GM21786 (cell line): ENCODE measurements at regions not wholly inside any gene's neighbourhood (a gene's known extent, or its start where the extent isn't known, plus 50 kb on each side); places are given as distances from the start of the nearest gene placed in this dataset.

Source experiments
- ATAC-seq: cut with Tn5 transposase; IDR thresholded peaks from one replicate; pipeline ENCODE4 v1.9.1; 2021; ENCODE audit not compliant: unreplicated experiment

DNA sequence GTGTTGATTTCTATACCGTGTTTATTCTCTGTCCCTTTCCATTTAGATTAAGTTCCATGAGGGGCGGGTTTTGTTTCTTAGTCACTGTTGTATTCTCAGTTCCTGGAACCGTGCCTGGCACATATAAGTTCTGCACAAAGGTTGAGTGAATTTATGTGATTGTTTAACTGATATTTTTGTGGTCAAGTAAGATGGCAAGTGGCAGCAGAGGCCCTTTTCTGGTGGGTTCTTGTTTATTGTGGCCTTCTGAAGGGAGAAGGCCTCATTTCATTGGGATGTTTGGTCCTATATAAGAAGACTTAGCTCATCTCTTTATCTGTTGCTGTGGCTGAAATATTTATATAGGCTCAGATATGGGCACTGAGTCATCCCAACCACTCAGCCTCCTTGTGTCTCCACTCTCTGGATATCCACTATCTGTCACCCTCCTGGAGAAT lies 262.5 kb downstream of the PSAT1 start:
- ATAC-seq = no peak

DNA sequence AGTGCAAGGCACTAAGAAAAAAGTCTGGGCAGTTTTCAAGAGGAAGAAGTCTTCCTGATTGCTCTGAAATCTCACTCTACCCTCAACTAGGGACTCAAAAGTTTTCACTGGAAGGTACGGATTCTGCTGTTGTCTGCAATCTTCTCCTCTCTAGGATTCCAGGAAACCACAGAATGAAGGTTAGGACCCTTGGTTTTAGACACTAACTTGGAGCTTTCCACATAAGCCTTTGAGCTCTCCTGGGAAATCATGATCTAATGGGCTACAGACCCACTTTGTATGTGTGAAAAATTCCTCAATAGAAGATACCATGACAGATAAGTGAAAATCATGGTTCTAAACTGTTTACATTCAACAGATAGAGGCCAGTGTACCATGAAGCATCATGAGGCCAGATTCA lies 265.1 kb downstream of the PSAT1 start:
- ATAC-seq = no peak

DNA sequence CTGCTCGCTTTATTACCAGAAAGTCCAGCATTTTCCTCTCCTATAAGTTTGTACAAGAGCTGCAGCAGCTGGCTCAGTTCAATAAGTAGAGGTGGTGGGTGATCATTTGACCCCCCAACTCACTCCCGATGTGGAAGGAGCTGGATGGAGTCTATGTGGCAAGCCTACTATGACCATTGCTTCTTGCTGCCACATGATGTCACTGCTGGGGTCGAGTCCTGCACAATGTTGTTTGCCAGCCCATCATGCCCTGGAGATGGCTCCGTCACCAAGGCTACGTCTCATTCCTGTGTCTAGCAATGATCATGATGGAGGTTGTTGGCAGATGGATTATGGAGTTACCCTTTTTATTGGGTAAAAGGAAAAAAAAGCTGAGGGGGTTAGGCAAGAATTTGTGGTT lies 266.3 kb downstream of the PSAT1 start:
- no peak for ATAC-seq

DNA sequence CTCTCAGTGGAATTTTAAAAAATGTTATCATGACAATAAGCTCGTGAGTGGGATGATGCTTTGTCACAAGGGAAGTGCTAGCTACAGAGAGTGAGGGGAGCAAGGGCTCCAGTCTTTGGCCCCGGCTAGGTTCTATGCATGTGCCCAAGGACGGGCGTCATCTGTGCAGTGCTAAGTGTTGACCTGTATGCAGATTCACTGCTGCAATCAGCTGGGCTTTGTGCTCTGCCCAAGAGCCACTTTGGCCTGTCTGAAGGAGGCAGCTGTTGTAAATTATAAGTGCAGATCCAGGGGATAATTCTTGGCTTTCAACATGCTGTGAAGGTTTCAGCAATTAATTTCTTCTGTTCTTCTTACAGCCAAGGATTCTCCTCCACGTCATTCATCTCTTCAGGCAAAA lies 268.6 kb downstream of the PSAT1 start:
- ATAC-seq = no peak

DNA sequence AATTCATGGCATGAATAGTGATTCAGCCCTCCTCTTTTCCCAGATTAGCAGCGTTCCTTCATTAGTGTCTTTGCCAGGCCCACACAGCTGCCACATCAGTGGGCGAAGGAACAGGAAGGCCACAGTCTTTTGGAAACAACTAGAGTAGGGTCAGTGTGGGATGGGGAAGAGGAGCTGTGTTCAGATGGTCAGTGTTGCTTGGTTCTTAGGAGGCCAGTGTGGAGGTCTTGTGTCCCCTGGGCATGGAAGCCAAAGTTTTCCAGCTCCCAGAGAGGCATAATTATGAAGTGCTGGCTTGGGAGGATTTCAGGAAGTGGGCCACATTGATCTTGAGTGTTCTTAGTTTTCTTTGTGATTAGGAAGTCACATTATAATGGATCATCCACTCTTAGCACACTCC lies 269.6 kb downstream of the PSAT1 start:
- no peak for ATAC-seq

DNA sequence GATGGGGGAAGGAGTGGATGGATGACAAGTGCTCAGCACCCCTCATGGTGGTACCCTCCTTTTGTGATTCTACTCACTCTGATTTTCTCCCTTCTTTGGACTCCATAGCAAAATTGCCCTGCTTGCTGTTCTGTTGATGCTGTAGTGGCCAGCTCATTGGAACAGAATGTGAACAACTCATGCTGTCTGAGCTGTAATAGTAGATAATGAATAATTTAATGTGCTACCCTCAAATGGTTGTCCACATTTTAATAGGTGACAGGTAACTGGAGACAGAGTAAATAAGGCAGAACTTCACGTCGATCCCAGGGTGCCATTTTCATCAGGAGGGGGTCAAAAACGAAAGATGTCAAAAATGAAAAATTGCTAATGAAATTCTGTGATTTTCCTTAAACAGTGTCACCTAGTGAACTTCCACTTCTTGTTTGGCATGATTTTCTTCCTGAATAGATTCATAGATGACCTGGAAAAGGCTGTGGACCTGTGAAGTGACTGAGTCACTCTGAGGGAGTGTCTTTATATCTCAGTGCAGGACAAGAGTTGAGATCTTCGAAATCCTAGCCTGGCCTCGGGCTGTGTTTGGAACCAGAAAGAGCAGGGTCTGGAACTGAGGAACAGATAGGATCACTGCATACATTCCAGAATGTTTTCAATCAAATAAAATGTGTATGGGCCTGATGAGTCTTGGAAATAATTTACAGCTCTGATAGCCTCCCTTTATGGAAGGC lies 270.2 kb downstream of the PSAT1 start:
- ATAC-seq = no peak

DNA sequence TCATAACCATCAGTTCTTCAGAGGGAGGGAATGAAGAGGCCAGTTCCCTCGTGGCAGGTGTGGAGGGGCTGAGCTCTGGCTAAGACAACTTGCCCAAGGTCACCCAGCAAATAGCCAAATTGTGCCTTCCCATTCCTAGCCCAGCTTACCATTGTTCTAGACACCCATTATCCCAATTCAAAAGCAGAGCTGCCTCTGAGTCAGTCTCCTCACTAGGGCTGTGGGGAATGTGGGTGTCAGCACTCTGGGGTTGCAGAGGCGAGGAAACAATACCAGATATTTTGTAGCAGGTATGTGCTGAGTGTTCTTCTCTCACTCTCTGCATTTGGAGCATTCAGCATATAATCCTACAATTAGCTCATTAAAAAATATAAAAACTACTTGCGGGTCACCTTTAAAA lies 270.8 kb downstream of the PSAT1 start:
- no peak for ATAC-seq

DNA sequence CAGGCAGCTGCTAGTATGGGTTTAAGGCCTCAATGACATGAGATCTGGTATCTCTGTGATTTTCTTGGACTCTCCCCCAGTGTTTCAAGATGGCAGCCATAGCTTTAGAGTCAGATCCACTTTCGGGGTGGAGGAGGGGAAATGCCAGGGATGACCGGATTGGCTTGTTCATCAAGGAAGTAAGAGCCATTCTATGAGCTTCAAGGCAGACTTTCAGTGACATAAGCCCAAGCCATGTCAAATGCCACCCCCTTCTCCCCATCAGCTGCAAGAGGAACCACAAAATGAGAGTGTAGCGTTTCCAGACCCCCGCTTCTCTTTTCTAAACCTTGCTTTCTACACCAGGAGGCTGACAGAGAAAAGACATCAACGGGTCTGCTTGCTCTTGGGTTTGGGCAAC lies 271.8 kb downstream of the PSAT1 start:
- ATAC-seq = no peak

DNA sequence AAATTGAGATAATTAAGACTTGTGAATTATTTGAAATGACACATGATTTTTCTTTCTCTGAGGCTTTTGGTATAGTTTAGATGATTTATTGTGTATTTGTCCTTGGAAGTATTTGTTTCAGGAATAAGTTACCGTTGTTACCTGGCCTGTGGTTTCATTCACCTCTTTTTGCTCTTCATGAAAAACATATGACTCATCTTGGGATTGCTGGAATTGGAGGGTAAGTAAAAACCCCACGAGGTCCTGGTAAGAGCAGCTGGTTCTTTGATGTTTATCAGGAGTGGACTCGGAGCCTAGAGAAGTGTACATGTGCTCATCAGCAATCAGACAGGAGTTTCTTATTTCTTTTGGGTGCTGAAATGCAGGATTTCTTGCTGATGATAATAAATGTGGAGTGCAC lies 275.3 kb downstream of the PSAT1 start:
- no peak for ATAC-seq

DNA sequence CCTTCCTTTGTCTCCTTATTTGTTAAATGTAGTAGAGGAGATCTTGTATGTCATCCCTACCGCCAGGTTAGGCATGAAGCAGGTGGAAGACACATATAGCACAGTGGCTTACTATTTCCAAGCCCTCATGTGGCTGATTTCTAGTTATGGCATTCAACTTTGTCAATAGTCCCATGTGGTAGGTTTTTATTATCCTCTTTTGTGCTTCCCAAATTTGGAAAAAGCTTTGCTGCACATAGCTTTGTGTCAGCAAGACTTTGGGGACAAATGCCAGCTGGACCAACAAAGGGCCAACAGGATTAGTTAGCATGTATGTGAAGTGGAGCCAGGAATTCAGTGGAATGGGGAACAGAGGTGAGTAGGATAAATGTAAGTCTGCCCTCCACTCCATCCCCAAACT lies 276.3 kb downstream of the PSAT1 start:
- no peak for ATAC-seq

DNA sequence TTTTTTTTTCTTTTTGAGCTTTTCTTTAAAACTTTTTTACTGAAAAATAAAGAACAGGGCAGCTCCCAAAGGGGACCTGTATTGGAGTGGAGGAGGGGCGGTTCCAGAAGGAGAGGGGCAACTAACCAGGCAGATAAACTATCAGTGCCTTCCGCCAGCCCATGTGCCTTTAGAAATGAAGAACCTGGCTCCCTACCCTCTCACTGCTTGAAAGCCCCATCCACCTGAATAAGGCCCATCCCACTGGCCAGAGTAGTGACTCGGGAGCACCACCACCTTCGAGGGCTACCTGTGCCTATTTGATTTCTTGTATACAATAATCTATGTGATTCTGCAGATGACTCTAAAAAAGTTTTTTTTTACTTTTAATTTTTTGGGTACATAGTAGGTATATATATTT lies 276.7 kb downstream of the PSAT1 start:
- ATAC-seq = no peak

DNA sequence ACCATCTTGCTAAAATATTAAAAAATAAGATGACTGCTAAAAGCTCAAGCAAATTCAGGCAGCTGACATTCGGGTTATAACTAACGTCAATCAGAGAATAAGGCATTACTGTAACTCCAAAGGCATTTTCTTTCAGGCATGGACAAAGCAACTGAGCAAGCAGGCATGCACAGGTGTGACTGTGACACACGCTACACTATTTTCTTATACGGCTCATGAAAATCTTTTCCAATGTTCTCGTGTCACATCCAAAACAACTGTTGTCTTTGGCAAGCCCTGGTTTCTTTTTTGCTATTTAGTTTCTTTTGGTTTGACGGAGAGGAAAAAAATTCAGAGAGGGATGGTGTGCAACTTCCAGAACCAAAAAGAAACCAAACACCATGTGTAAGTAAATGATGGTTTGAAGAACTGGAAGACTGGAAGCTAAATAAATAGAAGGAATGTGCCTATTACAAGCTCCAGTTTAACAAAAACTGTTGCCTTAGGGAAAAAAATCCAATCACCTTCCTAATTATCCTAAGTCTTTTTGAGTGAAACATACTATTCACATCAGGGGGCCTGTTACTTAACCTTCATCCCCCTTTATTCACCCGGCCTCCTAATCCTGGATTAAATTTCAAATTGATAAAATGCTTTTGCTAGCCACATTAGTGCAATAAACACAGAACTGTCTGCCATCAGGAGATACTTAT lies 277.6 kb downstream of the PSAT1 start:
- ATAC-seq = no peak

DNA sequence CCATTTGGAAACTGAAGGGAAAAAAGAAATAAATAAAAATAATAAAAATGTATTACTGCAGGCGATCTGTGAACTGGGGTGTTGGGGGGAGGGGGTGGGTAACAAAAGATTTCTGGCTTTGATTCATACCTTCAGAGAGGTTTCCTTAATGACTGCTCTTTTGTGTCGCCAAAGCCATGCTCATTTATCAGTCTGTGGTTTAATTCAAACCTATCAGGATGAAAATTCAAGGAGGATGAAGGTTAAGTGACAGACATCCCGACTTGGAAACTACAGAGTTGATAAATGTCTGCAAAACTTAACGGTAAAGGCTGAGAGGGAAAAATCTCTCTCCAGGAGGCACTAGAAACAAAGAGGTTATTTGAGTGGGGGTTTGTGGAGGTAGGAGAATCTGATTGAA lies 278.2 kb downstream of the PSAT1 start:
- no peak for ATAC-seq

DNA sequence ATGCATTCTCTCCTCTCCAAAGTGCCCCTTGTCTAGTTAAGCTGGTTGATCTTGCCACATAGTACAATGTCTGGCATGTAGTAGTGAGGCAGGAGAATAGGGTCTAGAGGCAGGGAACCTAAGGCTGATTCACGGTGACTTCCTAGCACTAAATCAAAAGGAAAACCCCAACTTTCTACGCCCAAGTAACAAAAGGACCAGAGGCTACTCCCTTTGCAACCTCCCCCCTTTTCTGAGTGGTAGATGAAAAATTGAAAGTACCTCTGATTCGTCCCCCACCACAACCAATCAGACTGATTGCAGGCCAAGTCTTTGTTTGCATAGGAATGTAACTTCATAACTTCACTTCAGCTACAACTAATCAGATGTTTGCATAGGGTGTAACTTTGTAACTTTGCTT lies 278.8 kb downstream of the PSAT1 start:
- no peak for ATAC-seq

DNA sequence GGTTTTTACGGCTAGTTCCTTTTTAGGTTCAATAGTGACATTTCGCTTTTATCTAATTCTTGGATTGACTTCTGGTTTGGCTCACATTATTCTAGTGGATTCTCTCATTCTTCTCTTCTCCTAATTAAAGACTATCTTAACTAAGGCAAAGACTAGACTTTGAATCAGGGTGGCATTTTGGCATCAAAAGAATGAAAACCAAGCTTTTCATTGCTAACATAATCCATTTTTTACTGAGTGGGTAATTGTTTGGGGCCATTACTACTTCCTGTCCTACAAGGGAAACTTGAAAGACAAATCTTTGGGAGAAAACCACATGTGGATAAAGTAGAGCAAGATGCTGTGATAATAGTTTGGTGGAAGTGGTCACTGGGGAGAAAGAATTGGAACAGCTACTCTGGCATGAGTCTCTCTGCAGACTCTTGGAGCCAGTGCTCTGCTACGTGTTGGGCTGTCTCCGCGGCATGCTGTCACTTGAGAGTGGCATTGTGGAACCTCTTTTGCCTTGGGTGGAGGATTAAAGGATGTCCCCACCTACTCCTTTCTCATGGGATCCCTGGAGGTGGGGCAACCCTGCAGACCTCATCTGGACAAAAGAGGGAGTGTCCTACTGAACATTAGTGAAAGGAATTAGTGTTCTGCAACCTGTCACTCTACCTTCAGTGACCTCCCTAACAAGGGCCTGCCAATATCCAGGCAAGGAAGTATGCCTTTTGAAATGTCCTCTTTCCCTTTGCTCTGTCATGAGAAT lies 280.4 kb downstream of the PSAT1 start:
- ATAC-seq = no peak

DNA sequence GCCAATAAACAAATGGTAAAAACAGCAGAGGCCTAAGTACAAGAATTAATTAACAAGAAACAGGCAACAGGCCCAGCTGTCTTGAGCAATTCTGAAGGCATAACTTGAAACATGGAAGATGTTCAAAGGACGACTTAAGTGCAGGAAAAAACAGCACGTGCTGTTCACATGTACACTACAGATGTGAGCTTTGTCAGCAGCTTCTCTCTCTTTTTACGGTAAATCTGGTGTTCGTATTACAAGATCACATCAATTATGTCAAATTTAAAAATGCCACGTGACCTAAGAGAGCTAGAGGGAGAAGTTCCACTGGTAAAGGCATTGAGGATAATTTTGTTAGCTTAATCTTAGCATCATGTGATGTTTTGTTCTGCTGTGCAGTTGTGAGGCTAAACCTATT lies 281.1 kb downstream of the PSAT1 start:
- no peak for ATAC-seq

DNA sequence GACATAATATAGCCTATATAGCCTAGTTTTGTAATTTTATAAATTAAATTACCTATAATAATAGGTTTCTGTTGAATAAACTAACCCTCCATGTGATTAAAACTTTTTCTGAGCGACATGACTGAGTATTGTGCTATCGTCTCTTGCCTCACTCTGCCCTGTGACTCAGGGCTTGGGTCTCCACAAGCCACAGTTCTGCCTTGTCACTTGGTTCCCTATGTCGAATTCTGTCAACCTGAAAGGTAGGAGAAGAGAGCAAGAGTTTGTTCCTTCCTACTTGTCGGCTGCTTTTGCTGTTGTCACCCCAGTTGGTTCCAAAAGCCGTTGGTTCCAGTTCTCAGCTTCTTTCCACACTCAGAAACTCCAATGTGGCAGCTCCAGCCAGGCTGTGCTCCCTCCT lies 285.9 kb downstream of the PSAT1 start:
- no peak for ATAC-seq

DNA sequence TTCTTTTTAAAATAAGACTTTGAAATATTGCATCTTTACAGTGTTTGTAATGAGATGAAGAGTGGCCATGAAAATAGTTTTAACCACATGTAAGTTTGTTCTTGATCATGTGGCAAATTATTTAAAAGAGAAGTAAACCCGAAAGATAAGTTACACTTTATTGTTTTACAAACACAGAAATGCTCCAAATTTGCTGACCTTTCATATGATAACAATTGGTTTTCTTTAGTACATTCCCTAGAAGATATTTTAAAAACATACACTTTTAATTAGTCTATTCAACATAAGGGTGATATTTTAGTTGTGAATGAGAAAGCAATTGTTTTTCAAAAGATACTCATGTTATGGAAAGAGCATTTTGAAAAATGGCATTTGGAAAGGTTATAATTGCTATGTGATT lies 287.7 kb downstream of the PSAT1 start:
- no peak for ATAC-seq

DNA sequence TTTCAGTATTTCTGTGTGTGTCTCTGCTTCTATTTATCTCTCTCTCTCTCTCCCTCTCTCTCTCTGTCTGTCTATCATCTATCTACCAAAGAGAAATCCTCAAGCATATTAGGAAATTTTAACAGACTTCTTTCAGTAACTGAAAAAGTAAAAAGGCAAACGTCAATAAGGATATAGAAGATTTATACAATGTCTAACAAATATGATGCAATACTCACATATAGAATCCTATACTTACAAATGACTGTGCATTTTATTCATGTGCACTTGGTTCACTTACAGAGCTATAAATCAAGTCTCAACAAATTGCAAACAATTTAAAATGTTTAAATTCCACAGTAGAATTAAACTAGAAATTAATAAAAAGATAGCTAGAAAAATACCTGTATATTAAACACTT lies 289.0 kb downstream of the PSAT1 start:
- ATAC-seq = no peak

DNA sequence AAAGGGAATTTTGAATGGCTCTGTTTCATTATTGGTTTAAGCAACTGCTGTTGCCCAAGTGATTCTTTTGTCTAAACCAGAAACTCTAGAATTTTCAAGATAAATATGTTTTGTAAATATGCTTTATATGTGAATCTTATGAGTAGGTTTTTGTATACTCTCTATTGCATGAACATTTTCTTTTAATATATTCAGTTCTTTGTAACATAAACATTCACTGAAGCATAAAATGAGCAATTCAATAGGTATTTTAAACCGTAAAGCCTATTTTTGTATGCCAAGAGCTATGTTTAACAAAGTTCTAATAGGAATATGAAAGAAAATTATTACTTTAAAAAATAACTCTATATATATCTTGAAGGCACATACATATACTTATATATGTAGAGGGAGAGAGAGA lies 293.1 kb downstream of the PSAT1 start:
- ATAC-seq = no peak

DNA sequence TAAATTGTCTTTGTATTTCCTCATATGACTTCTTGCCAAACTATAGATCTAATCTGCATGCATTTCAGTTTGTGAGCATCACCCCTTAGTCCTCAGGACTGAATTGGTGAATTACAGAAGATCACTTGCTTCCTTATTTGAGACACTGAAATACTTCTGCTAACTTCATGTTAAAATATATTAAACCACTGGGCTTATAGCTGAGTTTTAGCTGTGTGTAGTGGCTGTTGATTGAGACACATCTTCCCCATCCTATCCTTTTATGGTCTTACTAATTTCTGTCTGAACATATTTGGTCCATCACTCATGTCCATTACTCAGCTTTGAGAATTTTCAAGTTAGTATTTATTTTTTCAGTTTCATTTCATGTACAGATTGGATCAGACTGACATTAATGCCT lies 295.9 kb downstream of the PSAT1 start:
- no peak for ATAC-seq
